Osteoblast (primary cell): ENCODE measurements at regions not wholly inside any gene's neighbourhood (a gene's known extent, or its start where the extent isn't known, plus 50 kb on each side); places are given as distances from the start of the nearest gene placed in this dataset.

Experiments
- DNase-seq: peaks from one replicate; pipeline ENCODE4 v3.0.0; 2011; ENCODE audit warnings: low spot score, mixed read lengths; ENCODE audit not compliant: insufficient read length; ENCODE audit errors: missing footprints
- H2AFZ ChIP-seq: 2 replicates; pipeline ENCODE4 v1.6.0; 2011; ENCODE audit warnings: mild to moderate bottlenecking, low read length
- H3K27ac ChIP-seq: 2 replicates; pipeline ENCODE4 v1.5.1; 2011; ENCODE audit warnings: mild to moderate bottlenecking, low read depth, low read length, moderate library complexity
- H3K27me3 ChIP-seq: 2 replicates; pipeline ENCODE4 v1.6.0; 2012; ENCODE audit warnings: mild to moderate bottlenecking, control low read depth, inconsistent platforms, low read length, moderate library complexity; ENCODE audit not compliant: insufficient read depth
- H3K36me3 ChIP-seq: 2 replicates; pipeline ENCODE4 v1.5.1; 2011; ENCODE audit warnings: mild to moderate bottlenecking, low read length, control low read depth, moderate library complexity; ENCODE audit not compliant: insufficient read depth
- H3K4me1 ChIP-seq: 2 replicates; pipeline ENCODE4 v1.5.1; 2011; ENCODE audit warnings: mild to moderate bottlenecking, low read length, control low read depth, moderate library complexity; ENCODE audit not compliant: insufficient read depth
- H3K4me2 ChIP-seq: 2 replicates; pipeline ENCODE4 v1.6.0; 2011; ENCODE audit warnings: mild to moderate bottlenecking, low read length; ENCODE audit not compliant: insufficient read depth
- H3K4me3 ChIP-seq: fragments of 200-600 bp; sonication (generic); 3 replicates; pipeline ENCODE4 v1.5.1; 2012; ENCODE audit warnings: mild to moderate bottlenecking, low read length, inconsistent platforms; ENCODE audit not compliant: insufficient read depth
- H3K79me2 ChIP-seq: 2 replicates; pipeline ENCODE4 v1.6.0; 2012; ENCODE audit warnings: mild to moderate bottlenecking, low read length, control low read depth, inconsistent platforms; ENCODE audit not compliant: insufficient read depth
- H3K9me3 ChIP-seq: 2 replicates; pipeline ENCODE4 v1.5.1; 2011; ENCODE audit warnings: low read depth, low read length, control low read depth
- H4K20me1 ChIP-seq: 2 replicates; pipeline ENCODE4 v1.6.0; 2012; ENCODE audit warnings: mild to moderate bottlenecking, low read length, control low read depth; ENCODE audit not compliant: insufficient read depth
- CTCF ChIP-seq: IDR thresholded peaks from 2 replicates; pipeline ENCODE4 v1.5.1; 2011; ENCODE audit warnings: mild to moderate bottlenecking, low read depth, low read length, moderate library complexity; ENCODE audit errors: extremely low read depth

GRCh38 chr11:115873813-115874212, 369.6 kb upstream of the CADM1 start:
- H3K27me3 ChIP-seq: no peaks in the 10 kb centered on the region
- H3K4me1 ChIP-seq: no peaks in the 10 kb centered on the region
- H4K20me1 ChIP-seq: no peaks in the 10 kb centered on the region
- DNase-seq: no peak
- no peaks in the 10 kb centered on the region for H3K79me2 ChIP-seq
- no peaks in the 10 kb centered on the region for H3K36me3 ChIP-seq
- H2AFZ ChIP-seq: no peak overlapping the region
- no peak overlapping the region for H3K27ac ChIP-seq
- no peak overlapping the region for H3K4me2 ChIP-seq
- peaks cover 2% of the 10 kb centered on the region for H3K9me3 ChIP-seq
- TF ChIP-seq CTCF: no peak
- no peak overlapping the region for H3K4me3 ChIP-seq

DNA sequence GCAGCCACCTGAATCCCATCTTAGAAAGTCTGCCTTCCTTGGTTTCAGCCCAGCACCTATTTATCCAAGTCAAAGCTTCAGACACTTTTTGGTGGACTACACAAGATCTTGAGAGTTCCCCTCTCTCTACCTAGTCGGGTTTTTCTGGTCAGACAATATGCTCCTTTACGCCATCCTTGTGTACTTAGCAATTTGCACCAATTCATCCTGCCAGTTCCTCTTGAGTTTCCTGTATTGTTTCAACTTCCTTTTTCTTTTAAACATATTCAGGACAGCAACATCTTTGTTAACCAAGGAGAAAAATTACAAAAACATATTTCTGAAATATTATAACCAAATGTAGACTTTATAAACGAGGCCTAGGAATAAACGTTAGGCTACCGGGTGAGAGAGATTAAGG, 368.2 kb upstream of the CADM1 start:
- Histone ChIP-seq H3K4me1 (no peaks in the 10 kb centered on the region), H2AFZ (no peak overlapping the region), H3K36me3 (no peaks in the 10 kb centered on the region), H3K4me3 (no peak overlapping the region), H3K9me3 (peaks cover 2% of the 10 kb centered on the region), H3K27ac (no peak overlapping the region), H3K4me2 (no peak overlapping the region), H3K79me2 (no peaks in the 10 kb centered on the region), H4K20me1 (no peaks in the 10 kb centered on the region), H3K27me3 (no peaks in the 10 kb centered on the region)
- TF ChIP-seq CTCF: no peak
- no peak for DNase-seq

GRCh38 chr11:115871161-115871760, 367.0 kb upstream of the CADM1 start:
- H3K27ac ChIP-seq: no peak overlapping the region
- H3K27me3 ChIP-seq: no peaks in the 10 kb centered on the region
- no peaks in the 10 kb centered on the region for H3K79me2 ChIP-seq
- H3K9me3 ChIP-seq: peaks cover 2% of the 10 kb centered on the region
- no peak for TF ChIP-seq CTCF
- no peak for DNase-seq
- no peaks in the 10 kb centered on the region for H4K20me1 ChIP-seq
- no peaks in the 10 kb centered on the region for H3K36me3 ChIP-seq
- H2AFZ ChIP-seq: no peak overlapping the region
- H3K4me2 ChIP-seq: no peak overlapping the region
- no peaks in the 10 kb centered on the region for H3K4me1 ChIP-seq
- H3K4me3 ChIP-seq: no peak overlapping the region

DNA sequence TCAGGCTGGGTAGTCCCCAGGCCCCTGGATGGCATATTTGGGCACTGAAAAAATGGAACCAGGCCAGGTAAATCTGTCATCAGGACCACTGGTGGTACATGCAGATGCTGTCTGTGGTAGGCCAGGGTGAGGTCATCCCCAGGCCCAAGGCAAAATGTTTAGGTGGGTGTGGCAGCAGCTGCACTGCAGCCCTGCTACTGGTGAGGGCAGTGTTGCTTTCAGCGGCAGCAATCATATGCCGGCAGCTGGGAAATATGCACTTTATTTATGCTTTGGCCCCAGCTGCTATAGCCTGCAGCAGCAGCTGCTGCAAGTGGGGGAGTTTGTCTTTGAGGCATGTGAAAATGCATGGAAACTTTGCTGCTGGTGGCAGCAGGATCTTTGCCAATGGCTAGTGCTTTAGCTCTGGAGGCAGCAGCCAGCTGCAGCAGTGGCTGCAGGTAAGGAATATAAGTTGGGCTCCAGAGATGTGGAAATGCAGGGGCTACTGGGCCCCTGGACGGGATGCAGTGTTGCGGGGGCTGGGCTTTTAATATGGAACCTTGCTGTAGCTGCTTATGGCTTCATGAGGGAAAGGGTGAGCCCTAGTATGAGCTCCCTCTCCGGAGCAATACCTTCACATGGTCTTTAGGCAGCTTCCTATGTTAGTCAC, 365.7 kb upstream of the CADM1 start:
- no peaks in the 10 kb centered on the region for H3K36me3 ChIP-seq
- H3K27ac ChIP-seq: no peak overlapping the region
- H3K9me3 ChIP-seq: peaks cover 2% of the 10 kb centered on the region
- no peak overlapping the region for H3K4me2 ChIP-seq
- no peaks in the 10 kb centered on the region for H3K79me2 ChIP-seq
- H3K27me3 ChIP-seq: no peaks in the 10 kb centered on the region
- H4K20me1 ChIP-seq: no peaks in the 10 kb centered on the region
- H2AFZ ChIP-seq: no peak overlapping the region
- no peaks in the 10 kb centered on the region for H3K4me1 ChIP-seq
- H3K4me3 ChIP-seq: no peak overlapping the region
- DNase-seq: no peak
- TF ChIP-seq CTCF: peak; percentile 10
